GM12878 (cell line): ENCODE measurements at regions not wholly inside any gene's neighbourhood (a gene's known extent, or its start where the extent isn't known, plus 50 kb on each side); places are given as distances from the start of the nearest gene placed in this dataset.

Experiments
- ATAC-seq: fragments of 200-7000 bp; cut with Tn5 transposase; 3 replicates; pipeline ENCODE4 v1.9.1; 2020; ENCODE audit warnings: mild to moderate bottlenecking, moderate library complexity
- BruUV-seq: library from RNA; stranded (reverse); fragments of 400-500 nt; replicated peaks from 2 replicates; lab custom pipeline; 2021; lab: Mats Ljungman, UMichigan
- CTCF ChIA-PET: fragments of 300-600 bp; sonication (Branson Sonifier 250); formaldehyde crosslinking; extraction: SDS; loops from one replicate; lab custom pipeline; 2021; ENCODE audit warnings: inconsistent platforms; lab: Yijun Ruan, JAX
- POLR2A ChIA-PET: fragments of 350-600 bp; formaldehyde crosslinking; extraction: SDS; loops from one replicate; lab custom pipeline; 2021; ENCODE audit warnings: inconsistent platforms; lab: Charles Lee
- RAD21 ChIA-PET: fragments of 300-600 bp; sonication (Branson Sonifier 250); formaldehyde crosslinking; loops from one replicate; lab custom pipeline; 2023; ENCODE audit warnings: antibody characterized with exemption; ENCODE audit not compliant: unreplicated experiment; lab: Charles Lee
- SMC1A ChIA-PET: fragments of 300-600 bp; sonication (Branson Sonifier 250); formaldehyde crosslinking; loops from one replicate; lab custom pipeline; 2023; ENCODE audit not compliant: unreplicated experiment, uncharacterized antibody; lab: Charles Lee
- DNase-seq: peaks from one replicate; pipeline ENCODE4 v3.0.0-alpha.2; 2011; ENCODE audit warnings: low read depth, low spot score
- FAIRE-seq: peaks from 3 replicates; lab custom pipeline; 2011; peaks lifted over from hg19 to GRCh38; lab: Jason Lieb, UNC
- H2AFZ ChIP-seq: 2 replicates; pipeline ENCODE4 v1.6.0; 2011; ENCODE audit warnings: low read depth, low read length, control low read depth; ENCODE audit not compliant: control insufficient read depth
- H3K27ac ChIP-seq: 2 replicates; pipeline ENCODE4 v1.5.1; 2011; ENCODE audit warnings: control low read depth; ENCODE audit not compliant: control insufficient read depth, insufficient read depth
- H3K27me3 ChIP-seq, 2 experiments: replicated peaks in 1 of 2; 2 replicates each; pipeline versions ENCODE4 v1.6.0 to v1.6.1; 2011; ENCODE audit warnings: low read length in 1 of 2; ENCODE audit not compliant: control insufficient read depth in 2 of 2, insufficient read depth in 2 of 2
- H3K36me3 ChIP-seq, 2 experiments: 2 replicates each; pipeline ENCODE4 v1.5.1; 2011; ENCODE audit warnings: low read length in 1 of 2; ENCODE audit not compliant: control insufficient read depth in 2 of 2, insufficient read depth in 2 of 2
- H3K4me1 ChIP-seq: 2 replicates; pipeline ENCODE4 v1.6.1; 2011; ENCODE audit warnings: mild to moderate bottlenecking, low read length, moderate library complexity, mixed read lengths; ENCODE audit not compliant: control insufficient read depth, insufficient read depth
- H3K4me2 ChIP-seq: 2 replicates; pipeline ENCODE4 v1.6.0; 2011; ENCODE audit warnings: control low read depth; ENCODE audit not compliant: control insufficient read depth, insufficient read depth
- H3K4me3 ChIP-seq: fragments of 200-600 bp; sonication (generic); 2 replicates; pipeline ENCODE4 v1.5.1; 2016
- H3K79me2 ChIP-seq: 2 replicates; pipeline ENCODE4 v1.6.0; 2011; ENCODE audit warnings: low read length; ENCODE audit not compliant: control insufficient read depth, insufficient read depth
- H3K9ac ChIP-seq: 2 replicates; pipeline ENCODE4 v1.8.0; 2011; ENCODE audit warnings: low read length, control low read depth, mixed read lengths; ENCODE audit not compliant: control insufficient read depth, insufficient read depth
- H3K9me3 ChIP-seq: replicated peaks from 3 replicates; pipeline ENCODE4 v1.5.1; 2011; ENCODE audit warnings: mild to moderate bottlenecking, low read length; ENCODE audit not compliant: control insufficient read depth, insufficient read depth
- H4K20me1 ChIP-seq: 2 replicates; pipeline ENCODE4 v1.6.0; 2011; ENCODE audit not compliant: control insufficient read depth, insufficient read depth
- IKZF1 ChIP-seq: fragments of 450-650 bp; conservative IDR thresholded peaks from 2 replicates; pipeline ENCODE4 v1.6.1; 2017; ENCODE audit warnings: antibody characterized with exemption, mild to moderate bottlenecking
- IRF3 ChIP-seq: fragments of 450-650 bp; IDR thresholded peaks from 2 replicates; pipeline ENCODE4 v1.6.1; 2014; ENCODE audit warnings: mild to moderate bottlenecking
- MEF2B ChIP-seq: fragments of 450-650 bp; IDR thresholded peaks from 2 replicates; pipeline ENCODE4 v1.6.1; 2018; ENCODE audit warnings: mild to moderate bottlenecking, moderate library complexity; ENCODE audit not compliant: partially characterized antibody, poor library complexity, severe bottlenecking
- NRF1 ChIP-seq: conservative IDR thresholded peaks from 2 replicates; pipeline ENCODE4 v1.6.1; 2011; ENCODE audit warnings: mild to moderate bottlenecking, low read depth, low read length, improper control_type of control experiment
- SUPT20H ChIP-seq: IDR thresholded peaks from 2 replicates; pipeline ENCODE4 v1.6.1; 2011; ENCODE audit warnings: low read depth, mild to moderate bottlenecking, low read length, moderate library complexity, borderline replicate concordance; ENCODE audit not compliant: control insufficient read depth
- ZBTB33 ChIP-seq: fragments of 450-650 bp; IDR thresholded peaks from 2 replicates; pipeline ENCODE4 v1.6.1; 2017; ENCODE audit warnings: mild to moderate bottlenecking
- ZNF274 ChIP-seq: IDR thresholded peaks from one replicate; pipeline ENCODE4 v1.8.0; 2011; ENCODE audit not compliant: insufficient read length, insufficient read depth
- ZSCAN29 ChIP-seq: fragments of 450-650 bp; IDR thresholded peaks from 2 replicates; pipeline ENCODE4 v1.6.1; 2017; ENCODE audit warnings: mild to moderate bottlenecking, moderate library complexity
- WGBS: methylation state at CpG from one replicate; pipeline ENCODE4 v1.1.6; 2016; ENCODE audit warnings: low lambda C conversion rate; ENCODE audit not compliant: insufficient replicate concordance, insufficient coverage; ENCODE audit errors: missing lambda C conversion rate; 5-methylcytosine and 5-hydroxymethylcytosine counted together
- in situ Hi-C: fragments of 300-500 bp; cut with MboI; formaldehyde crosslinking; loops from 9 replicates; pipeline ENCODE4 v1.14.3; 2018; ENCODE audit warnings: mixed read lengths
- intact Hi-C: fragments of 100-400 bp; cut with micrococcal nuclease; formaldehyde crosslinking; loops from one replicate; pipeline ENCODE4 v1.14.2; 2022; ENCODE audit not compliant: unreplicated experiment
- TF ChIP-seq, protein P1 (sequence below): fragments of 450-650 bp; IDR thresholded peaks from 2 replicates; pipeline ENCODE4 v1.6.1; 2017; ENCODE audit warnings: mild to moderate bottlenecking, low read depth, inconsistent platforms; ENCODE audit not compliant: poor library complexity, severe bottlenecking

GRCh38 chr9:26775391-26775790 lies 117.2 kb downstream of the CAAP1 start (continued):
- TF ChIP-seq, protein P1, sequence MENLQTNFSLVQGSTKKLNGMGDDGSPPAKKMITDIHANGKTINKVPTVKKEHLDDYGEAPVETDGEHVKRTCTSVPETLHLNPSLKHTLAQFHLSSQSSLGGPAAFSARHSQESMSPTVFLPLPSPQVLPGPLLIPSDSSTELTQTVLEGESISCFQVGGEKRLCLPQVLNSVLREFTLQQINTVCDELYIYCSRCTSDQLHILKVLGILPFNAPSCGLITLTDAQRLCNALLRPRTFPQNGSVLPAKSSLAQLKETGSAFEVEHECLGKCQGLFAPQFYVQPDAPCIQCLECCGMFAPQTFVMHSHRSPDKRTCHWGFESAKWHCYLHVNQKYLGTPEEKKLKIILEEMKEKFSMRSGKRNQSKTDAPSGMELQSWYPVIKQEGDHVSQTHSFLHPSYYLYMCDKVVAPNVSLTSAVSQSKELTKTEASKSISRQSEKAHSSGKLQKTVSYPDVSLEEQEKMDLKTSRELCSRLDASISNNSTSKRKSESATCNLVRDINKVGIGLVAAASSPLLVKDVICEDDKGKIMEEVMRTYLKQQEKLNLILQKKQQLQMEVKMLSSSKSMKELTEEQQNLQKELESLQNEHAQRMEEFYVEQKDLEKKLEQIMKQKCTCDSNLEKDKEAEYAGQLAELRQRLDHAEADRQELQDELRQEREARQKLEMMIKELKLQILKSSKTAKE: no peak

- H3K27ac ChIP-seq: no peak overlapping the region
- ChIA-PET POLR2A (interaction anchor here (0.5 kb wide), 1 partner anchor 40 kb away, joined by 4 read pairs; no protein-coding TSS in a partner anchor), RAD21 (no interaction called here), CTCF (no interaction called here), SMC1A (no interaction called here)
- no peak overlapping the region for H3K9ac ChIP-seq
- BruUV-seq: no TSS peak
- FAIRE-seq (no peak), DNase-seq (no peak), ATAC-seq (no peak)
- intact Hi-C loops: no loop called here
- no peaks in the 10 kb centered on the region for H4K20me1 ChIP-seq
- no peak overlapping the region for H2AFZ ChIP-seq
- no peaks in the 10 kb centered on the region for H3K79me2 ChIP-seq
- no peaks in the 10 kb centered on the region for H3K4me1 ChIP-seq
- no peaks in the 10 kb centered on the region for H3K36me3 ChIP-seq
- no peak for TF ChIP-seq NRF1
- no peak for TF ChIP-seq IKZF1
- no peak for TF ChIP-seq ZSCAN29
- TF ChIP-seq MEF2B: no peak
- TF ChIP-seq ZBTB33: no peak
- TF ChIP-seq SUPT20H: no peak
- no peak for TF ChIP-seq ZNF274
- no peak for TF ChIP-seq IRF3
- no peaks in the 10 kb centered on the region for H3K9me3 ChIP-seq
- in situ Hi-C loops: no loop called here
- no peaks in the 10 kb centered on the region for H3K27me3 ChIP-seq
- no peak overlapping the region for H3K4me2 ChIP-seq
- WGBS: 52% methylated on average over 4 of the region's 4 CpGs
- no peak overlapping the region for H3K4me3 ChIP-seq
Observed at GRCh38 chr9:26773056-26773455, 119.5 kb downstream of the CAAP1 start.
